Activated CD8-positive, alpha-beta memory T cell treated with anti-CD3 and anti-CD28 coated beads, Interleukin-2, amount 50 U/mL, for 1 hour (primary cell): ENCODE measurements at regions not wholly inside any gene's neighbourhood (a gene's known extent, or its start where the extent isn't known, plus 50 kb on each side); places are given as distances from the start of the nearest gene placed in this dataset.

Experiments used
- DNase-seq: peaks from one replicate; pipeline ENCODE4 v3.0.0-alpha.2; 2020; ENCODE audit errors: extremely low read depth

DNA sequence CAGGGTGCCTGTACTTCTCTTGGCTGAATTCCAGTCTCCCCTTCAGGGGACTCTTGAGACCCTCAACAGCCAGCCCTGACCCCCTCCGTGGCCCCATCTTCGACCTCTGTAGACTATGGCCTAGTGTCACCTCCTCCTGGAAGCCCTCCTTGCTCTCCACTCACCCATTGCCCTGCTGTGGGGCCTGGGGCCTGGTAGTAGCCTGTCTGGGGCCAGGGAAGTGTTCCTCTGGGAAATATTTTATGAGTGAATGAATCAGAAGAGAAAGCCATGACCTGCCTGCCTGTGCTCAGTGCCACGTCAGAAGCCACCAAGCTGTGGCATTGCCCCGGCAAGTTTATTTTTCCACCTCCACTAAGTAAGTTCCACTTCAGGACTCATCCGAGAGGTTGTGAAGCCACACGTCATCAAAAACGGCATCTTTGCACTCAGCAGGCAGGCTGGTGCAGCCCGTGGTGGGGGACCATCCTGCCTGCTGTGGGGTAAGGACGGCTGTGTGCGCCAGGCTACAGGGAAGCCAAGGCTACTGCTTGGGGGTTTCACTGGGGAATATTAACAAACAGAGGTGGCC, 59.6 kb upstream of the PPARA start:
- DNase-seq: no peak

DNA sequence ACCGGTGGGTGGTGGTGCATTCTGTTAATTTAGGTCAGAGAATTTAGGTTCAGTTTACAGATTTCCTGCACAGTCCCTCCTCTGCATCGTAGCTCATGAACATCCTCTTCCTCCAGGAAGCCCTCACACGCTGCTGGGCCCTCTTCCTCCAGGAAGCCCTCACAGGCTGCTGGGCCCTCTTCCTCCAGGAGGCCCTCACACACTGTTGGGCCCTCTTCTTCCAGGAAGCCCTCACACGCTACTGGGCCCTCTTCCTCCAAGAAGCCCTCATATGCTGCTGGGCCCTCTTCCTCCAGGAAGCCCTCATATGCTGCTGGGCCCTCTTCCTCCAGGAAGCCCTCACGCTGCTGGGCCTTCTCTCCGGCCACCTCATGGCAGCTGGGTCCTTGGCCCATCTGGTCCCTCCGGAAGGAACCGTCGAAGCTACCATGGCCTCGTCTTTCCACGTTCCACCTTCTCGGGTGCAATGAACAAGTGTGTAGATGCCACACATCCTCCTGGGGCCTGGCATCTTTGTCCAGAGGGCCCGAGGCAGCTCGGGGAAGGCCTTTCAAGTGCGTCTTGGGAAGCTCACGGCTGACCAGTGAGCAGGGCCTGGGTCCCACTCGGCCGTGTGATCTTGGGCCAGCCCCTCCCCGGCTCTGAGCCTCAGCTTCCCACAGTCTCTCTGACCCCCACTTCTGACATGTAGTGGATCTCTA, 58.9 kb upstream of the PPARA start:
- no peak for DNase-seq

DNA sequence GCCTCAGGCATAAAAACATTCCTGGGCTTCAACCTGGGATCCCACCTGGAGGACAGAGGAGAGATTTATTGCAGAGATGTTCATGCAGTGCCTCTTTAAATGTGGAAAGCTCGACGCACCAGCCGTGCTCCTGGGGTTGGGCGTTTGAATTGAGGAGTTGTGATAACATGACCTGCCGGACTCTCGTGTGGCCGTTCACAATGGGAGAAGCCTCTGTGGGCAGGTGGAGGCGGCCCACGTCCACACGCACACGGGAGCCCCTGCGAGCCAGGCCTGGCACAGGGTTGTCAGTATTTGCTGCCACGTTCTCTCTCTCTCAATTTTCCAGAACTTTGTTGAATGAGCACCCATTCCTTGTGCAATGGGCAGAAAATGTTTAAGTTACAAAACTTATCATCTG, 58.3 kb upstream of the PPARA start:
- no peak for DNase-seq

DNA sequence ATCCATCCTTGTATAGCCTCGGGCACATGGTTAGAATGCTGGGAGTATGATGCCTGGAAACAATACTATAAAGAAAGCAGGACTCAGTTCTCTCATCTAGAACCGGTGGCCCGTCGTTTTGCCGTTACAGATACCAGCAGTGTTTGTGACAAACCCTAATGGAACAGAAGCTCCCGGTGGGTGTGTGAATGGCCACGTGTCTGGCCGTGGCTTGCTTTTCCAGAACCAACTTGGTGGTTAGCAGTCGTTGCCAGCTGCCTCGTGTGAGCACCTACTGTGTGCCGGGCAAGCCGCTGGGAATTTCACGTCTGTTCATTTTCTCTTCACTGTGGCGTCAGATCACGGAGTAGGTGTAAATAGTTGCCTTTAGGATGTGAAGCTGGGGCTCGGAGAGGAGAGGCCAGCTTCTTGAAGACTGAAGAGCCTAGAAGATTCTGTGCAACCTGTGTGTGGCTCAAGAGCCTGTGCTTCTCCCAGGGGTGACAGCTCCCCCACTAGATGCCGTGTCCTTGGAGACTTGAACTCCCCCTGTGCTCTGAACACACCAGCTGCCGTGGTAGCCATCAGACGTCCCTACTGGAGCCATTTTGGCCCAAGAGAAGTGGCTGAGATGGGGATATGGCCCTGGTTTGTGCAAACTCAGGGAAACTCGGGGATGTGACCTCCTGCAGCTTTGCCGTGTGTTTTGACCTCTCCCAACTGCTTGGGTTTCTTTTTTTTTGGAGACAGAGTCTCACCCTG, 57.5 kb upstream of the PPARA start:
- no peak for DNase-seq

DNA sequence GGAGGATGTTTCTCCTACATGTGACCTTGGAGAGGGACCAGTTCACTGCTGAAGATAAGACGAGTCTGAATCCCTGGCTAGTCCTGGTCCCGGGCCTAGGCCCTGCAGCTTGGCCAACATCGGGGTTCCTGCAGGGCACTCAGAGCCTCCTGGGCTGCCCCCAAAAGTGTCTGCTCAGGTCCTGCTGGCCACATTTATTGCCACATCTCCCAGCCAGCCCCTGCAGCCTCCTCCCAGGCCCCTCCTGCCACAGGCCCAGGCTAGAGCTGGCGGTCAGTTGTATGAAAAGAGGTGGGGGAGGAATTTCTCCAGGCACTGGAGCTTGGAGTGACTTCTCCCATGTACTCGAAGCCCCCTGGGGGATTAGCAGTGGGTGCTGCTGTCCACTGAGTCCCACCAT, 56.5 kb upstream of the PPARA start:
- no peak for DNase-seq

DNA sequence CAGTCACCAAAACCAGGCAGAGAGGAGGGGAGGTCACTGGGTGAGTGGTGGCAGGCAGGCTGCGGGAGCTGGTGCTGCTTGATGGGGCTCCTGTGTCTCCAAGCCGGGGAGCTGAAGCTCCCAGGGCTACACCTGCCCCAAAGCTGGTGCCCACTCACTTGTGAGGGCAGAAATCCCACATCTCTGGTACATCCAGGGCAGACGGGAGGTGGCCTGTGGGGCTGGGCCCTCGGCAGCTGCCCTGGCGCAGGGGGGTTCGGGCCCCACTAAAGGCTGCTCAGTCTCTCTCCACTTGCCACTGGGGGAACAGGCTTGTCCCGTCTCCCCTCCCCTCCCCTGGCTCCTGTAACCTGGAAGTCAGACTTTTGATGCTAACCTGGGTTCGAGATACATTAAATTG, 55.6 kb upstream of the PPARA start:
- DNase-seq: no peak

DNA sequence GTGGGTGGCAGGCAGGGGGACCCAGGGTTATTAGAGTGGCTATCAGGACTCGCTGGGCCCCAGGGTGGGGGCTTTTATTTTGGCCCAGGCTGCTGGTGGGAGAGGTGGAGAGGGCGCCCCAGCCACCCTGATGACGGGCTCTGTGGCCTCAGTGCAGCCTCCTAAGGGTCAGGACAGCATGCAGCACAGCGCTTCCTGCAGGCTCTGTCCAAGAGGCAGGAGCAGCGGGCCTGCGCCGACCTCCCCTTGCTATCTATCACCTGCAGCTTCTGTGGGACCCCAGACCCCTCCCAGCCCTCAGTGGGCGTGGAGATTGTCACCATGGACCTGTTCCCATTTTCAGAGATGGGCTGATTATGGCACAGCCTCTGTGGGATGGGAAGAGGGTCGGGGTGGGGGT, 54.3 kb upstream of the PPARA start:
- DNase-seq: no peak

DNA sequence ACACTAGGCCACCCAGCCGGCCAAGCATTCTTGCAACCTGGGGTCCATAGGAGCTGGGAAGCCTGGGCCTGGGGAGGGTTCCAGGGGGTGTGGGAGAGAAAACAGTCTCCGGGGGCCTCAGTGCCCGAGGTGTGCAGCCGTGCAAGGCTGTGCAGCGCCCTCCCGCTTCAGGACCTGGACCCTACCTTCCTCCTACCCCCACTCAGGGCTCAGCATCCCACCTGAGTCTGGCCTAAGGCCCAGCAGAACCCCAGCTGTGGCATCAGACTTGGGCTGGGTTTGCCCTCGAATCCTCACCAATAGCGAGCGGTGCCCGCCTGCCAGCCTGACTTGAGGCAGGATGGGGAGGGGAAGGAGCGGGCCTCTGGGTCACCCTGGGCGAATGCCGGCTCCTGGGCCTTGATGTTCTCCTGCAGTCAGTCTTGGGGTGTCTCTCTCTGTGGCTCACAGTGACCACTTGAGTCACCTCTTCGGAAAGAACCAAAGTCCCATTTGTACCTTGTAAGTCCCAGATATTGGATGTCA, 53.6 kb upstream of the PPARA start:
- DNase-seq: no peak

DNA sequence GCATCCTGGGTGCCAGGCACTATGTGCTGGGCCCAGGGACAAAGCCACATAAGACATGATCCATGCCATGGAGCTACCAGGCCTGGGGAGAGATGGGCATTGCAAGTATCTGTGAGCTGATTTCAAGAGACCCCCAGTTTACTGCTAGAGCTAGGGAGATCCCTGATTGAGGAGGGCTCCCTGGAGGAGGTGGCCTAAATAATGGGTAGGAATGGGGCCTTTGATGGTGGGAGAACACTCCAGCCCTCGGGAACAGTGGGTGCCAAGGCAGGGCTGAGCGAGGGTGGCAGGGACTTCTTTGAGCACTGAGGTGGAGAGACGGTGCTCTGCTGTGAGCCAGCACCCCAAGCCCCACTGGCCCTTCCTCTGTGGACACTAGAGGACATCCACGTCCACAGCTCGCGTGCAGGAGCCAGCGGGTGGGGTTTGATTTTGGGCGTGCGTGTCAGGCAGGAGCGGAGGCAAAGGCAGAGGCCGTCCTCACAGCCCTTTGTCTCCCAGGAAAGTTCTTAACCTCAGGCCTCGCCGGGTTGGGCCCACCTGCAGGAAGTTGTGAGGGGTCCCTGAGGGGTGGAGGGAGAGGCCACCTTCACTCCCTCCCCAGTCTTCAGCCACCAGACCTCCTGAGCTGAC, 52.9 kb upstream of the PPARA start:
- no peak for DNase-seq

DNA sequence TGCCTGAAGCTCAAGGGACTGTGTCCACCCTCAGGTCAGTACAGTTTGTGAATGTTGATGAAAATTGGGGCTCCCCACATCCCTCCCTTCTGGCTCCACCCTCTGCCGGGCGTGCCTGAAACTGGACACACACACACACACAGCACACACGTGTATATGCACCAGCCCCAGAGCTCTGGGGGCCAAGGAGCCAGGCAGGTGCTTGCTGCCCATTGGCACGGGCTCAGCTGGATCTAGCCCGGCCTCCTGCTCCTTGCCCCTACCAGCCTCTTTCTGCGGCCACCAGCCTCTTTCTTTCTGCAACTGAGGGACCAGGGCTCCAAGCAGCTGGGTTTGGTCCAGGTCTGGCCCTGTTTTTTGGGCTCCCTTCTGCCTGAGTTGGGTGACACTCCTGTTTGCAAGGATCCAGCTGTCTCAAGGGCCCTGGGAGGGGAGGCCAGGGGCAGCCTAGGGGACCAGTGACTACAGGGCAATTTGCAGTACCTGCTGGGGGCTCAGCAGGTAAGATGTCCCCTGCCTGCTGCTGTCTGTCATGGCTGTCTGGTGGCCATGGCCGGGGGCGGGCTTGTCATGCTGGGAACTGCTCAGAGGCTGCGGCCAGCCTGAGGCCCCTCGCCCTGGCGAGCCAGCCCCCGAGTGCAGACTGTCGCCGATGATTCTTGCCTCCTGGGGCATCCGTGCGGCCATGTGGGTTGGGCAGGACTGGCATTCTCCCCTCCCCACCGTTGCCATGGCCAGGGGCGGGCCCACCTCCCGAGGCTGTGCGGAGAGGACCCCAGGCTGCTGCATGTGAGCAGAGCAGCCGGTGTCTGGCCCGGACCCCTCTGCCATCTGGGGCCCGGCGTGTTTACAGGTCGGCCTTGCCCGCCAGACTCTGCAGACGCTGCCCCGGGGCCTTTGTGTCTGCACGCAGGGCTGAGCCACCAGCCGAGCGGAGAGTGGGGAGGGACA, 51.5 kb upstream of the PPARA start:
- no peak for DNase-seq

DNA sequence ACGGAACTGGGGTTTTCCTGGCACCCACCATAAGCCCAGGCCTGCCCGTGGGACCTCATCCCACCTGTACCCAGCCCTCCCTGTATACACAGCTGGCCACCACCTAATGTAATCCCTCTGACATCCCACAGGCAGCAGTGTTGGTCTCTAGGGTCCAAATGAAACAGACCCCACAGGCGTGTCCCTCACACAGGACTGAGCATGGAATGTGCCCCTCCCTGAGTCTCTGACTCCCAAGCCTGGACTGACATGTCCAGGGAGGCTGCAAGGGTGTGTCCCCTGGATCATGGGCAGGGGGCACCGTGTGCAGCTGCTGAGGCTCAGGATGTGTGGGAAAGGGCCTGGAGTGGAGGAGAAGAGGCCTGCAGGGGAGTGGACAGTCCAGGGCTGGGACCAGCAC, 50.6 kb upstream of the PPARA start:
- DNase-seq: no peak

DNA sequence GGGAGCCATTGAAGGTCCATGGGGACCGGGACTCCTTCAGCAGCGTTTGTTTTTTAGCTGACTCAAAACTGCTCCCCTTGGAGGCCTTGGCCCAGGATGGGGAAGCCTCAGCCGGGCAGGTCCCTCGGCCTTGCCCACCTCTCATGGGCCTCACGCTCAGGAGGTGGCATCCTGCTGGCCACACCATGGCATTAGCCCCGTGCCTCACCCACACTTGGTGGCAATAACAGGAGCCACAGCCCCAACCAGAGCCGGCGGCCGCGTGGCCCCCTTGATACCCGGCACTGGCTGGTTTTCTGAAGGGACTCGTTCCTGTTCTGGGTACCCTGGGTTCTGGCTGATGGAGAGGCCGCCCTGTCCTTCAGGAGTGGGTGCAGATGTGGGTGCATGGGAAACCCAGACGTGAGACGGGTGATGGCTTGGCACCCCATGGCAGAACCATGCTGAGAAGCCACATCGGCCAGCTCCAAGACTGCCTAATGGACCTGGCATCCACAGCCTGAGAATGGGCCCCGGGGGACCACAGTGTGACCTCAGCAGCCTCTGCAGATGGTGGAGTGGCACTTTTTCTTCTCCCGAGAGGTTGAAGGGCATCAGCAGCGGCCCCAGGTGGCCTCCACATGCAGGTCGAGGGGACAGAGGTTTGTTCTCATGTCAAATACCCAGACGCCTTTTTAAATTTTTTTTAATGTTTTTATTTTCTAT, 49.8 kb upstream of the PPARA start:
- no peak for DNase-seq
